ENCODE measurements at regions not wholly inside any gene's neighbourhood (a gene's known extent, or its start where the extent isn't known, plus 50 kb on each side); places are given as distances from the start of the nearest gene placed in this dataset.
"Not testable (repeated sequence)": the region's sequence is repeated elsewhere in the genome, so short reads cannot be mapped to it uniquely, and the experiment has no call there.

GRCh38 chr10:61197057-61197456 lies 253.1 kb upstream of the RHOBTB1 start:
- 55% methylated on average over 1 of the region's 1 CpG for WGBS
- Histone ChIP-seq H3K27ac (ENCODE audit: low read depth in 1 of 2, low read length in 2 of 2) (no peak overlapping the region), H3K9me3 (ENCODE audit: control insufficient read depth in 4 of 4, low read length in 3 of 4) (peaks cover 0 to 4% (median under 1%) of the 10 kb centered on the region in 4 donors), H3K4me1 (ENCODE audit: control insufficient read depth in 4 of 4, insufficient read depth in 4 of 4, low read length in 3 of 4) (no peaks in the 10 kb centered on the region), H3K27me3 (ENCODE audit: control insufficient read depth in 4 of 4, insufficient read depth in 4 of 4, low read length in 3 of 4) (no peaks in the 10 kb centered on the region), H3K4me3 (ENCODE audit: low read depth in 1 of 3, low read length in 3 of 3) (no peak overlapping the region), H3K36me3 (ENCODE audit: control insufficient read depth in 4 of 4, insufficient read depth in 3 of 4, low read depth in 1 of 4, low read length in 3 of 4) (no peaks in the 10 kb centered on the region), H3K9ac (ENCODE audit: low read depth in 1 of 2, low read length in 2 of 2) (no peak overlapping the region)
- DNase-seq (ENCODE audit: low spot score) = no peak
- no peak for TF ChIP-seq TAF1 (conservative IDR thresholded peaks at IDR 0.05)
- no peak for TF ChIP-seq GABPA (IDR thresholded peaks at IDR 0.05 in 1 of 2, conservative IDR thresholded peaks at IDR 0.05 in 1 of 2)
- no peak for TF ChIP-seq FOXA1 (IDR thresholded peaks at IDR 0.05)
- TF ChIP-seq MAX (IDR thresholded peaks at IDR 0.05) = no peak
- no peak for TF ChIP-seq FOXA2 (IDR thresholded peaks at IDR 0.05)
- no peak for TF ChIP-seq HNF4G (IDR thresholded peaks at IDR 0.05)
- no peak for TF ChIP-seq NR2F2 (IDR thresholded peaks at IDR 0.05)
- TF ChIP-seq ZBTB33 (IDR thresholded peaks at IDR 0.05) = no peak
- no peak for TF ChIP-seq RXRA (IDR thresholded peaks at IDR 0.05)
- TF ChIP-seq HNF4A (conservative IDR thresholded peaks at IDR 0.05) = no peak
- TF ChIP-seq CTCF (IDR thresholded peaks at IDR 0.05; ENCODE audit: low read depth, low read length, missing input control) = no peak

- DNase-seq (ENCODE audit: low spot score) = no peak
- TF ChIP-seq JUND (IDR thresholded peaks at IDR 0.05) = no peak
- TF ChIP-seq EGR1 (IDR thresholded peaks at IDR 0.05; ENCODE audit: low read depth in 2 of 2) = no peak
- TF ChIP-seq ZBTB33 (IDR thresholded peaks at IDR 0.05) = no peak
- TF ChIP-seq RXRA (IDR thresholded peaks at IDR 0.05) = no peak
- TF ChIP-seq RAD21 (IDR thresholded peaks at IDR 0.05) = no peak
- no peak for TF ChIP-seq TAF1 (conservative IDR thresholded peaks at IDR 0.05)
- no peak for TF ChIP-seq ATF3 (IDR thresholded peaks at IDR 0.05)
- no peak for TF ChIP-seq MAX (IDR thresholded peaks at IDR 0.05)
- TF ChIP-seq NR2F2 (IDR thresholded peaks at IDR 0.05) = no peak
- no peak for TF ChIP-seq HNF4A (conservative IDR thresholded peaks at IDR 0.05)
- H3K27ac ChIP-seq (ENCODE audit: low read depth in 1 of 2, low read length in 2 of 2) = no peak overlapping the region
- H3K4me1 ChIP-seq (ENCODE audit: control insufficient read depth in 4 of 4, insufficient read depth in 4 of 4, low read length in 3 of 4) = no peaks in the 10 kb centered on the region
- H3K4me3 ChIP-seq (ENCODE audit: low read depth in 1 of 3, low read length in 3 of 3) = no peak overlapping the region
- no peak overlapping the region for H3K9ac ChIP-seq (ENCODE audit: low read depth in 1 of 2, low read length in 2 of 2)
- no peaks in the 10 kb centered on the region for H3K27me3 ChIP-seq (ENCODE audit: control insufficient read depth in 4 of 4, insufficient read depth in 4 of 4, low read length in 3 of 4)
- H3K9me3 ChIP-seq (ENCODE audit: control insufficient read depth in 4 of 4, low read length in 3 of 4) = peaks cover 0 to 5% (median under 1%) of the 10 kb centered on the region in 4 donors
- no peaks in the 10 kb centered on the region for H3K36me3 ChIP-seq (ENCODE audit: control insufficient read depth in 4 of 4, insufficient read depth in 3 of 4, low read depth in 1 of 4, low read length in 3 of 4)
These were observed 251.2 kb upstream of the RHOBTB1 start for GRCh38 chr10:61195211-61195610.

- H3K9ac ChIP-seq (ENCODE audit: low read depth in 1 of 2, low read length in 2 of 2); H3K36me3 ChIP-seq (ENCODE audit: control insufficient read depth in 4 of 4, insufficient read depth in 3 of 4, low read depth in 1 of 4, low read length in 3 of 4); H3K9me3 ChIP-seq (ENCODE audit: control insufficient read depth in 4 of 4, low read length in 3 of 4); DNase-seq (ENCODE audit: low spot score); H3K4me1 ChIP-seq (ENCODE audit: control insufficient read depth in 4 of 4, insufficient read depth in 4 of 4, low read length in 3 of 4); H3K4me3 ChIP-seq (ENCODE audit: low read depth in 1 of 3, low read length in 3 of 3); H3K27ac ChIP-seq (ENCODE audit: low read depth in 1 of 2, low read length in 2 of 2); H3K27me3 ChIP-seq (ENCODE audit: control insufficient read depth in 4 of 4, insufficient read depth in 4 of 4, low read length in 3 of 4): not testable (repeated sequence)
- 80% methylated on average over 2 of the region's 2 CpGs for WGBS
These were observed 248.6 kb upstream of the RHOBTB1 start for GRCh38 chr10:61192589-61192988.

All from liver (tissue), 8 donors.